ENCODE measurements at regions not wholly inside any gene's neighbourhood (a gene's known extent, or its start where the extent isn't known, plus 50 kb on each side); places are given as distances from the start of the nearest gene placed in this dataset.

GRCh38 chr12:69024907-69025306 is 91.9 kb upstream of the CPM start:
- Histone ChIP-seq H3K27me3 (ENCODE audit: control insufficient read depth in 2 of 2, insufficient read depth in 1 of 2, low read length in 1 of 2) (no peaks in the 10 kb centered on the region), H3K9me3 (ENCODE audit: control insufficient read depth in 2 of 2, insufficient read depth in 1 of 2, low read length in 1 of 2) (no peaks in the 10 kb centered on the region), H3K27ac (ENCODE audit: low read depth in 1 of 2, low read length in 1 of 2) (no peak overlapping the region), H3K36me3 (ENCODE audit: control insufficient read depth in 2 of 2, insufficient read depth in 2 of 2, low read length in 1 of 2) (no peaks in the 10 kb centered on the region), H3K4me3 (ENCODE audit: low read length in 2 of 2) (no peak overlapping the region), H3K4me1 (ENCODE audit: control insufficient read depth in 2 of 2, insufficient read depth in 2 of 2, low read length in 2 of 2) (no peaks in the 10 kb centered on the region)
- WGBS, result 96% methylated on average over 4 of the region's 4 CpGs
- DNase-seq (ENCODE audit: low read depth in 6 of 9, low spot score in 9 of 9), result no peak

DNA sequence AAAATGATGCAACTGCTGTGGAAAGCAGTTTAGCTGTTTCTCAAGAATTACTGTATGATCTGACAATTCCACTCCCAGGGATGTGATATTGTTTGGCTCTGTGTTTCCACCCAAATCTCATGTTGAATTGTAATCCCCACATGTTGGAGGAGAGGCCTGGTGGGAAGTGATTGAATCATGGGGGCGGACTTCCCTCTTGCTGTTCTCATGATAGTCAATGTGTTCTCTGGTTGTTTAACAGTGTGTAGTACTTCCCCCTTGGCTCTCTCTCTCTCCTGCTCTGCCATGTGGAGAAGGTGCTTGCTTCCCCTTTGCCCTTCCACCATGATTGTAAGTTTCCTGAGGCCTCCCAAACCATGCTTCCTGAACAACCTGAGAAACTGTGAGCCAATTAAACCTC is 93.4 kb upstream of the CPM start:
- no peak overlapping the region for H3K27ac ChIP-seq (ENCODE audit: low read depth in 1 of 2, low read length in 1 of 2)
- no peaks in the 10 kb centered on the region for H3K9me3 ChIP-seq (ENCODE audit: control insufficient read depth in 2 of 2, insufficient read depth in 1 of 2, low read length in 1 of 2)
- H3K4me3 ChIP-seq (ENCODE audit: low read length in 2 of 2), result no peak overlapping the region
- no peaks in the 10 kb centered on the region for H3K27me3 ChIP-seq (ENCODE audit: control insufficient read depth in 2 of 2, insufficient read depth in 1 of 2, low read length in 1 of 2)
- no peak for DNase-seq (ENCODE audit: low read depth in 6 of 9, low spot score in 9 of 9)
- H3K4me1 ChIP-seq (ENCODE audit: control insufficient read depth in 2 of 2, insufficient read depth in 2 of 2, low read length in 2 of 2), result no peaks in the 10 kb centered on the region
- H3K36me3 ChIP-seq (ENCODE audit: control insufficient read depth in 2 of 2, insufficient read depth in 2 of 2, low read length in 1 of 2), result no peaks in the 10 kb centered on the region
- WGBS, result 100% methylated on average over 1 of the region's 1 CpG

DNA sequence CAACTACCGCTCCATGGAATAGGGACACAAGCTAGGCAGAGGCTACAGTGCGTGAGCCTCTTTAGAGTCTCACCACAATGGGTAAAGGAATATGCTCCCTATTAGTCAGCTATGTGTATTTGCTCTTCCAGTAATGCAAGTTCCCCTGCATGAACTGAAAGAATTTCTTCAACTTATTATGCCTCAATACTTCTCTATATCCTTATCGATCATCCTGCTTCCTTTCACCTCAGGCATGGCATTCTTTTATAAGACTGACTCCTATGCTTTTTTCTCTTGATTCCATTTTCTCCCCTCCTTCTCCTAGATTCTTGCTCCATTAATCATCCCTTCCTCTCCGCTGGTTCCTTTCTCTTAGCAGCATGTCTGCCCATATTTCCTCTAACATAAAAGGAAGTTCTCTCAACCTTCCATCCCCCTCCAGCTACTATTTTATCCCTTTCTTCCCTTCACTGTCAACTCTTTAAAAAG is 94.5 kb upstream of the CPM start:
- Histone ChIP-seq H3K36me3 (ENCODE audit: control insufficient read depth in 2 of 2, insufficient read depth in 2 of 2, low read length in 1 of 2) (no peaks in the 10 kb centered on the region), H3K4me3 (ENCODE audit: low read length in 2 of 2) (no peak overlapping the region), H3K4me1 (ENCODE audit: control insufficient read depth in 2 of 2, insufficient read depth in 2 of 2, low read length in 2 of 2) (no peaks in the 10 kb centered on the region), H3K27ac (ENCODE audit: low read depth in 1 of 2, low read length in 1 of 2) (no peak overlapping the region), H3K9me3 (ENCODE audit: control insufficient read depth in 2 of 2, insufficient read depth in 1 of 2, low read length in 1 of 2) (no peaks in the 10 kb centered on the region), H3K27me3 (ENCODE audit: control insufficient read depth in 2 of 2, insufficient read depth in 1 of 2, low read length in 1 of 2) (no peaks in the 10 kb centered on the region)
- WGBS, result 69% methylated on average over 4 of the region's 4 CpGs
- no peak for DNase-seq (ENCODE audit: low read depth in 6 of 9, low spot score in 9 of 9)

DNA sequence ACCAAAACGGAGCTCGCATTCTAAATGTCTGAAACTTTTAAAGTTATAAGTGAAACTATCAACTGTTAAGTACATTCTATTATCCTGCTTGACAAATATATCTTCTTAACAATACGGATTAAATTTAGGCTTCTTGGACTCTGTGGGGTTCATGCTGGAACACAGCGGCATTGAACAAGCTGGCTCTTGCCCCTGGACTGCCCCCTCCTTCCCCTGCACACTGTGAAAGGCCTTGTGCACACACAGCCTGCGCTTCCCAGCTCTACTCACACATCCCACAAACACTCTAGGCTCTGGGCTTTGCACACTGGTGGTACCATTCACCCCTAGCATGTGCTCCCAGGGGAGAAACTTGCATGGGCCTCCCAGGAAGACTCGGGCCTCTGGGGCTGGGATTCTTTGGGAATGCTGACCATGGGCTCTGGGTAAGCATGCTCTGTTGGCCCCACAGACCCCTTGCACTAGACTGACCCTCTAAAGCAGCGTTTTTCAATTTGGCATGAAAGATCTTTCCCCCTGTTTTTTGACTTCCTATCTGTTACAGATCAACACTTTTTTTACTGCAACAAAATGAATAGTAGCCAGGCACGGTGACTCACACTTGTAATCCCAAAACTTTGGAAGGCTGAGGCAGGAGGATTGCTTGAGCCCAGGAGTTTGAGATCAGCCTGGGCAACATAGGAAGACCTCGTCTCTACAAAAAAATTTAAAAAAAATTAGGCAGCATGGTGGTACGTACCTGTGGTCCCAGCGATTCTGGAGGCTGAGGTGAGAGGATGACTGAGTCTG is 96.2 kb upstream of the CPM start:
- Histone ChIP-seq H3K9me3 (ENCODE audit: control insufficient read depth in 2 of 2, insufficient read depth in 1 of 2, low read length in 1 of 2) (no peaks in the 10 kb centered on the region), H3K36me3 (ENCODE audit: control insufficient read depth in 2 of 2, insufficient read depth in 2 of 2, low read length in 1 of 2) (no peaks in the 10 kb centered on the region), H3K4me1 (ENCODE audit: control insufficient read depth in 2 of 2, insufficient read depth in 2 of 2, low read length in 2 of 2) (no peaks in the 10 kb centered on the region), H3K27ac (ENCODE audit: low read depth in 1 of 2, low read length in 1 of 2) (no peak overlapping the region), H3K27me3 (ENCODE audit: control insufficient read depth in 2 of 2, insufficient read depth in 1 of 2, low read length in 1 of 2) (no peaks in the 10 kb centered on the region), H3K4me3 (ENCODE audit: low read length in 2 of 2) (no peak overlapping the region)
- 93% methylated on average over 11 of the region's 11 CpGs for WGBS
- DNase-seq (ENCODE audit: low read depth in 6 of 9, low spot score in 9 of 9), result no peak

DNA sequence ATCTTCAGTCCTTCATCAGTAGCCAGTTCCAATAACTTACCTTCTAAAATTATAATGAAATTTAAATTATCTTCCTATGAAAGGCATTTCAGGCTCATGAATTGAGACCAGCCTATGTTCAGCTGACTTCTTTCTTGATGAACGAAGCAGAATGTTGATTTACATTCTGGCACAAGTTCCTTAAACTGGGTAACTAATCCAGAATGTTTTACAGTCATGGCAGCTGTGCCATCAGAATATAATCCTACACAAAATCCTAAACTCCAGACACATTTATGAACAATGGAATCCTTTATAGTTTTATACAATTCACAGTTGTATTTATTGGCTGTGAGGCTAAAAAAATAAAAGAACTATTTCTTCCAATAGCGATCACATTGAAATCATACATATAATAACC is 97.3 kb upstream of the CPM start:
- no peaks in the 10 kb centered on the region for H3K4me1 ChIP-seq (ENCODE audit: control insufficient read depth in 2 of 2, insufficient read depth in 2 of 2, low read length in 2 of 2)
- no peaks in the 10 kb centered on the region for H3K27me3 ChIP-seq (ENCODE audit: control insufficient read depth in 2 of 2, insufficient read depth in 1 of 2, low read length in 1 of 2)
- H3K4me3 ChIP-seq (ENCODE audit: low read length in 2 of 2), result no peak overlapping the region
- no peaks in the 10 kb centered on the region for H3K36me3 ChIP-seq (ENCODE audit: control insufficient read depth in 2 of 2, insufficient read depth in 2 of 2, low read length in 1 of 2)
- no peak for DNase-seq (ENCODE audit: low read depth in 6 of 9, low spot score in 9 of 9)
- WGBS, result 95% methylated on average over 2 of the region's 2 CpGs
- no peaks in the 10 kb centered on the region for H3K9me3 ChIP-seq (ENCODE audit: control insufficient read depth in 2 of 2, insufficient read depth in 1 of 2, low read length in 1 of 2)
- no peak overlapping the region for H3K27ac ChIP-seq (ENCODE audit: low read depth in 1 of 2, low read length in 1 of 2)

DNA sequence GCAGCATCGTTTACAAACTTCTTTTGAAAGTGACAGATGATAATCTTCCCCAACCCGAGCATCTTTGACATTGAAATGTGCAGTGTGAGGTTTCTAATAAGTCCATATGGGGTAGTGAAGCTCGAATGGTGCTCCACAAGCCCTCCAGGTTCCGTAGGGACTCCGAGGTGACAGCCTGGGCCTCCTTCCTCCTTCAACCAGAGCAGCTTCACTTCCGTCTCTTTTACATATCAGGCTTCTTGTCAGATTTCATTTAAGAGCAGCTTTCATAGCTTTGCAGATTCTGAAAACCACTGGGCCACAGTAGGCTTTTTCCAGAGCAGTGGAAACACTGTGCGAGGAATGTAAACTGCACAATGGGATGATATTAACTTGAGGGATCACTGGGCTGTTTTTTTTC is 103.6 kb upstream of the CPM start:
- Histone ChIP-seq H3K27ac (ENCODE audit: low read depth in 1 of 2, low read length in 1 of 2) (no peak overlapping the region), H3K4me1 (ENCODE audit: control insufficient read depth in 2 of 2, insufficient read depth in 2 of 2, low read length in 2 of 2) (no peaks in the 10 kb centered on the region), H3K4me3 (ENCODE audit: low read length in 2 of 2) (no peak overlapping the region), H3K36me3 (ENCODE audit: control insufficient read depth in 2 of 2, insufficient read depth in 2 of 2, low read length in 1 of 2) (no peaks in the 10 kb centered on the region), H3K27me3 (ENCODE audit: control insufficient read depth in 2 of 2, insufficient read depth in 1 of 2, low read length in 1 of 2) (no peaks in the 10 kb centered on the region), H3K9me3 (ENCODE audit: control insufficient read depth in 2 of 2, insufficient read depth in 1 of 2, low read length in 1 of 2) (no peaks in the 10 kb centered on the region)
- 90% methylated on average over 7 of the region's 7 CpGs for WGBS
- DNase-seq (ENCODE audit: low read depth in 6 of 9, low spot score in 9 of 9), result no peak

DNA sequence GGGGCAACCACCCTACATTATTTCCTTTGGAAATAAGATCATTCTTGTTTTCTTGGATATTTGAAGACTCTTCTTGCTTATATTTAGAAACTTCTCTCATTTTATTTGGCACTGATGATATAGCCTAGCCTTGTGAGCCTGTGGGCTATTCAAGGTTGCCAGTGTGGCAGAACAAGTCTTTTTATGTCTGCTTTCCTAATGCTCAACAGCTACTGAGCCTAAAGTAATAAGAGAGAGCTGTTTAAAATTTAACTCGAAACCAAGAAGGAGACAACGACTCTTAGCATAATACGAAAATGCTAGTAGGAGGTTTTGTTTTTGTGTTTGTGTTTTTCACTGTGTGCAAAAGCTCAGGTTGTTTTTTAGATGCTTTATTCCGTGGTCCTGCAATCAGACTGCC is 104.0 kb upstream of the CPM start:
- H3K36me3 ChIP-seq (ENCODE audit: control insufficient read depth in 2 of 2, insufficient read depth in 2 of 2, low read length in 1 of 2), result no peaks in the 10 kb centered on the region
- H3K27me3 ChIP-seq (ENCODE audit: control insufficient read depth in 2 of 2, insufficient read depth in 1 of 2, low read length in 1 of 2), result no peaks in the 10 kb centered on the region
- DNase-seq (ENCODE audit: low read depth in 6 of 9, low spot score in 9 of 9), result no peak
- no peak overlapping the region for H3K27ac ChIP-seq (ENCODE audit: low read depth in 1 of 2, low read length in 1 of 2)
- WGBS, result 94% methylated on average over 4 of the region's 4 CpGs
- no peaks in the 10 kb centered on the region for H3K9me3 ChIP-seq (ENCODE audit: control insufficient read depth in 2 of 2, insufficient read depth in 1 of 2, low read length in 1 of 2)
- no peak overlapping the region for H3K4me3 ChIP-seq (ENCODE audit: low read length in 2 of 2)
- no peaks in the 10 kb centered on the region for H3K4me1 ChIP-seq (ENCODE audit: control insufficient read depth in 2 of 2, insufficient read depth in 2 of 2, low read length in 2 of 2)

GRCh38 chr12:69039911-69040310 is 106.9 kb upstream of the CPM start:
- no peak overlapping the region for H3K27ac ChIP-seq (ENCODE audit: low read depth in 1 of 2, low read length in 1 of 2)
- H3K27me3 ChIP-seq (ENCODE audit: control insufficient read depth in 2 of 2, insufficient read depth in 1 of 2, low read length in 1 of 2), result no peaks in the 10 kb centered on the region
- 86% methylated on average over 2 of the region's 2 CpGs for WGBS
- no peaks in the 10 kb centered on the region for H3K36me3 ChIP-seq (ENCODE audit: control insufficient read depth in 2 of 2, insufficient read depth in 2 of 2, low read length in 1 of 2)
- DNase-seq (ENCODE audit: low read depth in 6 of 9, low spot score in 9 of 9), result no peak
- no peaks in the 10 kb centered on the region for H3K4me1 ChIP-seq (ENCODE audit: control insufficient read depth in 2 of 2, insufficient read depth in 2 of 2, low read length in 2 of 2)
- no peak overlapping the region for H3K4me3 ChIP-seq (ENCODE audit: low read length in 2 of 2)
- H3K9me3 ChIP-seq (ENCODE audit: control insufficient read depth in 2 of 2, insufficient read depth in 1 of 2, low read length in 1 of 2), result no peaks in the 10 kb centered on the region

DNA sequence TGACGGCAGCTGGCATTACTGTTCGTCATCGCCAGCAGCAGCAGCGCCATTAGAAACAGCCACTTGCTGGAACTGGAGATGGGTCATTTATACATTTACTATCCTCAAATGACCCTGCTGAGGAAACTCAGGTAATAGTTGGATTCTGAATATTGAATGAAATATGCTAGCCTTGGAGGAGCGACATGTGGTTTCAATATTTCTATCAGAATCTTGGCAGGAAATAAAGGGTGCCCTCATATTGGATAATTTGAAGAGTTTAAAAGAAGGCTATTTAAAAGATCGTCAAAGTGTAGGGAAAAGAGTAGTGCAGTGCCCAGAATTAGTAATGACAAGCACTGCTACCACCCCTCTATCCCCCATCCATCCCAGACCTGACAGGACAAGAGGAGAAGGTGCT is 109.6 kb upstream of the CPM start:
- no peaks in the 10 kb centered on the region for H3K4me1 ChIP-seq (ENCODE audit: control insufficient read depth in 2 of 2, insufficient read depth in 2 of 2, low read length in 2 of 2)
- no peak overlapping the region for H3K4me3 ChIP-seq (ENCODE audit: low read length in 2 of 2)
- no peak for DNase-seq (ENCODE audit: low read depth in 6 of 9, low spot score in 9 of 9)
- WGBS, result 98% methylated on average over 6 of the region's 6 CpGs
- no peak overlapping the region for H3K27ac ChIP-seq (ENCODE audit: low read depth in 1 of 2, low read length in 1 of 2)
- no peaks in the 10 kb centered on the region for H3K27me3 ChIP-seq (ENCODE audit: control insufficient read depth in 2 of 2, insufficient read depth in 1 of 2, low read length in 1 of 2)
- no peaks in the 10 kb centered on the region for H3K36me3 ChIP-seq (ENCODE audit: control insufficient read depth in 2 of 2, insufficient read depth in 2 of 2, low read length in 1 of 2)
- no peaks in the 10 kb centered on the region for H3K9me3 ChIP-seq (ENCODE audit: control insufficient read depth in 2 of 2, insufficient read depth in 1 of 2, low read length in 1 of 2)
